ENCODE measurements at regions not wholly inside any gene's neighbourhood (a gene's known extent, or its start where the extent isn't known, plus 50 kb on each side); places are given as distances from the start of the nearest gene placed in this dataset.

GRCh38 chr9:79236466-79236865 lies 335.3 kb upstream of the TLE4 start:
- TF ChIP-seq CTCF (conservative IDR thresholded peaks at IDR 0.05) (no peak), ZFX (IDR thresholded peaks at IDR 0.05) (no peak)
